ENCODE measurements at regions not wholly inside any gene's neighbourhood (a gene's known extent, or its start where the extent isn't known, plus 50 kb on each side); places are given as distances from the start of the nearest gene placed in this dataset.

DNA sequence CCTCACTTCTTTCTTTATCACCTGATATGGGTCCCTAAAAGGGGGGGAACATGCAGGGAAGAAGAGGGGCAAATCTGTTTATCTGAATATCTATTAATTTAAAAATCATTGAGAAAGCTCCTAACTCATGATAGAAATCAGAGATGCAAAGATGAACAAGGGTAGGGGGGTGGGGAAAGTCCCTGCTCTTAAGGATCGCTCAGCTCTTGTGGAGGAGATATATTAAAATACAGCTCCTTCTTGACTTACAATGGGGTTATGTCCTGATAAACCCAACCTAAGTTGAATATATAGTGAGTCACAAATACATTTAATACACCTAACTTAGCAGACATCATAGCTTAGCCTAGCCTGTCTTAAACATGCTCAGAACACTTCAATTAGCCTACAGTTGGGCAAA, 237.5 kb downstream of the MAF start:
- WGBS, 2 donors, result 84 to 100% methylated on average over 1 of the region's 1 CpG
- DNase-seq (no peak), ATAC-seq (ENCODE audit: insufficient read depth, low FRiP score) (no peak)
- Histone ChIP-seq H3K4me1 (ENCODE audit: control insufficient read depth in 5 of 5, insufficient read depth in 5 of 5, low read length in 5 of 5) (no peaks in the 10 kb centered on the region), H3K9me3 (ENCODE audit: control insufficient read depth in 4 of 4, insufficient read depth in 3 of 4, low read length in 3 of 4) (peaks cover 0 to 7% (median 3%) of the 10 kb centered on the region in 4 donors), H3K36me3 (ENCODE audit: control insufficient read depth in 4 of 4, insufficient read depth in 4 of 4, low read length in 4 of 4) (no peaks in the 10 kb centered on the region), H3K9ac (ENCODE audit: insufficient read depth in 1 of 2, low read length in 2 of 2) (no peak overlapping the region), H3K27ac (ENCODE audit: low read depth in 1 of 2, low read length in 1 of 2) (no peak overlapping the region), H3K27me3 (ENCODE audit: control insufficient read depth in 3 of 3, insufficient read depth in 3 of 3, low read length in 2 of 3) (no peaks in the 10 kb centered on the region), H3K4me3 (no peak overlapping the region)
- TF ChIP-seq, protein P1, sequence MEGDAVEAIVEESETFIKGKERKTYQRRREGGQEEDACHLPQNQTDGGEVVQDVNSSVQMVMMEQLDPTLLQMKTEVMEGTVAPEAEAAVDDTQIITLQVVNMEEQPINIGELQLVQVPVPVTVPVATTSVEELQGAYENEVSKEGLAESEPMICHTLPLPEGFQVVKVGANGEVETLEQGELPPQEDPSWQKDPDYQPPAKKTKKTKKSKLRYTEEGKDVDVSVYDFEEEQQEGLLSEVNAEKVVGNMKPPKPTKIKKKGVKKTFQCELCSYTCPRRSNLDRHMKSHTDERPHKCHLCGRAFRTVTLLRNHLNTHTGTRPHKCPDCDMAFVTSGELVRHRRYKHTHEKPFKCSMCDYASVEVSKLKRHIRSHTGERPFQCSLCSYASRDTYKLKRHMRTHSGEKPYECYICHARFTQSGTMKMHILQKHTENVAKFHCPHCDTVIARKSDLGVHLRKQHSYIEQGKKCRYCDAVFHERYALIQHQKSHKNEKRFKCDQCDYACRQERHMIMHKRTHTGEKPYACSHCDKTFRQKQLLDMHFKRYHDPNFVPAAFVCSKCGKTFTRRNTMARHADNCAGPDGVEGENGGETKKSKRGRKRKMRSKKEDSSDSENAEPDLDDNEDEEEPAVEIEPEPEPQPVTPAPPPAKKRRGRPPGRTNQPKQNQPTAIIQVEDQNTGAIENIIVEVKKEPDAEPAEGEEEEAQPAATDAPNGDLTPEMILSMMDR (IDR thresholded peaks at IDR 0.05; ENCODE audit: control extremely low read depth, extremely low read depth), result no peak

DNA sequence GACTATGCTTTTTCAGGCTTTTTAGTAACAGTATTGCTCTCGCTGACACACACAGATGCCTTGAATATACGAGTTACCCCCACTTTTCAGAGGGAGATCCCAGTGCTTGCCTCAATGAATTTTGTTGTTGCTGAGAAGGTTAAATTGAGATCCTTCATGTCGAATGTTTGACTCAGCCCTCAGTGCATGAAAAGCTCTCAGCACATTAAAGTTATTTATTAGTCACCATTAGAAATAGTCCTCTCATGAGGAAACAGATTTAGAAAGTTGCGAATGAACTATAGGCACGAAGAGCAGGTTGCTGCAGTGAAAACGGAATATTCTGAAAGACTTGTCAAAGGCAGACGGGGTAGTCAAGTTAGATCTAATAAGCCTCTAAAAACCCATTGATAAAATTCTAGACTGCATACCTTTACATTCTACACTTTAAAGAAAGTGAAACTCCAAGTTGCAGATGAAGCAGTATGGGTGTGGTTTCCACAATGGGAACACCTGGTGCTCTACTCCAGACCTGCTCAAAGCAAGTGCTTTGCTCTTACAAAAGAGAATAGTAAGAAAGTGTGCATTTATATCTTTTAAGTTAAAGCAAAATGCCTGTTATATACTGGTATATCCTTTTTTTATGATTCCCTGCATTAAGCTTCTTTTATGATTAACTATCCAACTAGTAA, 238.1 kb downstream of the MAF start:
- H3K36me3 ChIP-seq (ENCODE audit: control insufficient read depth in 4 of 4, insufficient read depth in 4 of 4, low read length in 4 of 4), result no peaks in the 10 kb centered on the region
- H3K4me3 ChIP-seq, result no peak overlapping the region
- H3K27ac ChIP-seq (ENCODE audit: low read depth in 1 of 2, low read length in 1 of 2), result no peak overlapping the region
- no peak overlapping the region for H3K9ac ChIP-seq (ENCODE audit: insufficient read depth in 1 of 2, low read length in 2 of 2)
- peaks cover 0 to 7% (median 3%) of the 10 kb centered on the region in 4 donors for H3K9me3 ChIP-seq (ENCODE audit: control insufficient read depth in 4 of 4, insufficient read depth in 3 of 4, low read length in 3 of 4)
- no peaks in the 10 kb centered on the region for H3K27me3 ChIP-seq (ENCODE audit: control insufficient read depth in 3 of 3, insufficient read depth in 3 of 3, low read length in 2 of 3)
- no peaks in the 10 kb centered on the region for H3K4me1 ChIP-seq (ENCODE audit: control insufficient read depth in 5 of 5, insufficient read depth in 5 of 5, low read length in 5 of 5)
- TF ChIP-seq, protein P1 (IDR thresholded peaks at IDR 0.05; ENCODE audit: control extremely low read depth, extremely low read depth), result no peak
- no peak for DNase-seq
- no peak for ATAC-seq (ENCODE audit: insufficient read depth, low FRiP score)
- 86 to 90% methylated on average over 7 of the region's 7 CpGs for WGBS, 2 donors

DNA sequence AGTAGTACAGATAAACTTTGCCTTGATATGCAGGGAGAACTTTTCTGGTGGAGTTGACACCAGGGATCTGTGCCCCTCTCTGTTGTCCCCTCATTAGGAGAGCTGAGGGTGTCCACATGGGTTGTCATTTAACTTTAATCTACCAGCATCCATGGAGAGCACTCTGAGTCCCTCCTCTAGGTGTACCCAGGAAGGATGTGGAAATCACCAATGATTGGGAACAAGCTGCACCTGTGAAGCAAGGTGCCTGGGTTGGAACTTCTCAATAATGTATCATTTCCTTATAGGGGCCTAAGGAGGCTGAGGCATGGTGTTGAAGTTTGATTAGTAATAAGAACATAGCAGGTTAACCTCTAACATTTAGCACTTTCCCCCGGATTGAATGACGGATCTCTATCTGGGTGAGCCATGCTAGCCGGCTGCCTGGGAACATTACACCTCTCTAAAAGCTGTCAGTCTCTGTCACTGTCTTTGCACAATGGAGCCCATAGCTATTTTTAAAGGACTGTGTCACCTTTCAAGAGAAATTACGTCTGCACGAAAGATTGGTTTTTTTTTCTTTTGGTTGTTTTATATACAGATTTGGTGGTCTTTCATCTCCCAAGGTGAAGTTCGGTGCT, 239.3 kb downstream of the MAF start:
- Histone ChIP-seq H3K4me1 (ENCODE audit: control insufficient read depth in 5 of 5, insufficient read depth in 5 of 5, low read length in 5 of 5) (no peaks in the 10 kb centered on the region), H3K36me3 (ENCODE audit: control insufficient read depth in 4 of 4, insufficient read depth in 4 of 4, low read length in 4 of 4) (no peaks in the 10 kb centered on the region), H3K27me3 (ENCODE audit: control insufficient read depth in 3 of 3, insufficient read depth in 3 of 3, low read length in 2 of 3) (no peaks in the 10 kb centered on the region), H3K4me3 (no peak overlapping the region), H3K27ac (ENCODE audit: low read depth in 1 of 2, low read length in 1 of 2) (no peak overlapping the region), H3K9ac (ENCODE audit: insufficient read depth in 1 of 2, low read length in 2 of 2) (no peak overlapping the region), H3K9me3 (ENCODE audit: control insufficient read depth in 4 of 4, insufficient read depth in 3 of 4, low read length in 3 of 4) (peaks cover 0 to 7% (median 2%) of the 10 kb centered on the region in 4 donors)
- WGBS, 2 donors, result 94% methylated on average over 6 of the region's 6 CpGs
- ATAC-seq (ENCODE audit: insufficient read depth, low FRiP score) (no peak), DNase-seq (no peak)
- TF ChIP-seq, protein P1 (IDR thresholded peaks at IDR 0.05; ENCODE audit: control extremely low read depth, extremely low read depth), result no peak

Data from lung (tissue), 11 donors.